HL-60 (cell line): ENCODE measurements at regions not wholly inside any gene's neighbourhood (a gene's known extent, or its start where the extent isn't known, plus 50 kb on each side); places are given as distances from the start of the nearest gene placed in this dataset.

ENCODE experiments used
- DNase-seq, 2 experiments: peaks; one replicate each; pipeline ENCODE4 v3.0.0-alpha.2; 2010 to 2020; ENCODE audit warnings: low read depth in 1 of 2, low spot score in 1 of 2
- H3K27ac ChIP-seq: fragments of 250-450 bp; sonication (Bioruptor Pico); replicated peaks from 2 replicates; pipeline ENCODE4 v1.5.1; 2020; ENCODE audit warnings: mild to moderate bottlenecking, moderate library complexity
- H3K27me3 ChIP-seq: fragments of 250-450 bp; sonication (Bioruptor Pico); 2 replicates; pipeline ENCODE4 v1.5.1; 2021; ENCODE audit warnings: mild to moderate bottlenecking, moderate library complexity; ENCODE audit not compliant: insufficient read depth, poor library complexity, severe bottlenecking
- H3K4me3 ChIP-seq: replicated peaks from 2 replicates; pipeline ENCODE4 v1.5.1; 2011; ENCODE audit warnings: mild to moderate bottlenecking, control low read depth, low read length; ENCODE audit not compliant: insufficient read depth
- CTCF ChIP-seq: IDR thresholded peaks from one replicate; pipeline ENCODE4 v1.5.1; 2011; ENCODE audit warnings: low read length, control low read depth, inconsistent platforms; ENCODE audit not compliant: insufficient read depth
- GABPA ChIP-seq: IDR thresholded peaks from 2 replicates; pipeline ENCODE4 v1.6.1; 2012; ENCODE audit warnings: low read depth
- POLR2AphosphoS5 ChIP-seq: IDR thresholded peaks from 2 replicates; pipeline ENCODE4 v1.6.1; 2012; ENCODE audit warnings: low read depth
- REST ChIP-seq: IDR thresholded peaks from 2 replicates; pipeline ENCODE4 v1.6.1; 2012; ENCODE audit warnings: low read depth; ENCODE audit not compliant: insufficient replicate concordance
- SPI1 ChIP-seq: IDR thresholded peaks from 2 replicates; pipeline ENCODE4 v1.6.1; 2012; ENCODE audit warnings: low read depth, mild to moderate bottlenecking, borderline replicate concordance

GRCh38 chr10:83896219-83896618, 243.1 kb upstream of the GHITM start:
- H3K27me3 ChIP-seq = no peaks in the 10 kb centered on the region
- no peak for TF ChIP-seq REST
- no peak for TF ChIP-seq SPI1
- no peak for TF ChIP-seq POLR2AphosphoS5
- TF ChIP-seq GABPA = no peak
- H3K27ac ChIP-seq = no peak overlapping the region
- DNase-seq = no peak
- H3K4me3 ChIP-seq = no peak overlapping the region

GRCh38 chr10:83897626-83898025, 241.7 kb upstream of the GHITM start:
- TF ChIP-seq REST = no peak
- TF ChIP-seq CTCF = no peak
- TF ChIP-seq POLR2AphosphoS5 = no peak
- no peak for TF ChIP-seq GABPA
- TF ChIP-seq SPI1 = no peak
- no peak for DNase-seq
- H3K27ac ChIP-seq = no peak overlapping the region
- no peak overlapping the region for H3K4me3 ChIP-seq
- H3K27me3 ChIP-seq = no peaks in the 10 kb centered on the region

- peak; percentile 68 to 85 for DNase-seq
These were observed 230.8 kb upstream of the GHITM start for GRCh38 chr10:83908506-83908905.

GRCh38 chr10:83909001-83909400, 230.3 kb upstream of the GHITM start:
- no peak overlapping the region for H3K4me3 ChIP-seq
- H3K27ac ChIP-seq = peak overlapping the region; percentile 71
- TF ChIP-seq CTCF (no peak), POLR2AphosphoS5 (no peak), GABPA (no peak), SPI1 (no peak), REST (no peak)
- peak in 1 of 2 experiments; percentile 82 for DNase-seq
- H3K27me3 ChIP-seq = no peaks in the 10 kb centered on the region

More at GRCh38 chr10:83908506-83908905, 230.8 kb upstream of the GHITM start:
- Histone ChIP-seq H3K27me3 (no peaks in the 10 kb centered on the region), H3K4me3 (no peak overlapping the region), H3K27ac (peak overlapping the region; percentile 71)
- TF ChIP-seq POLR2AphosphoS5 (peak; percentile 73), CTCF (no peak), SPI1 (peak; percentile 79; the same call in 1 of the 2 replicates)
